Amygdala (tissue), 56 donors: ENCODE measurements at regions not wholly inside any gene's neighbourhood (a gene's known extent, or its start where the extent isn't known, plus 50 kb on each side); places are given as distances from the start of the nearest gene placed in this dataset.

Source experiments
- DNase-seq, 56 donors: peaks; one replicate each; lab custom pipeline; 2025; lab: John Stamatoyannopoulos, UW

GRCh38 chr11:30741039-30741550 lies 154.9 kb upstream of the MPPED2 start:
- DNase-seq, result no peak

GRCh38 chr11:30740091-30740490 lies 153.9 kb upstream of the MPPED2 start:
- DNase-seq, result no peak

- no peak for DNase-seq
Observed at GRCh38 chr11:30735946-30736345, 149.8 kb upstream of the MPPED2 start.

- DNase-seq, result no peak
Observed at GRCh38 chr11:30733748-30734147, 147.6 kb upstream of the MPPED2 start.

- DNase-seq, result no peak
Observed at GRCh38 chr11:30730011-30730410, 143.9 kb upstream of the MPPED2 start.

GRCh38 chr11:30729187-30729713 lies 143.1 kb upstream of the MPPED2 start:
- DNase-seq, result no peak

GRCh38 chr11:30725645-30726195 lies 139.6 kb upstream of the MPPED2 start:
- no peak for DNase-seq

GRCh38 chr11:30724274-30724673 lies 138.1 kb upstream of the MPPED2 start:
- DNase-seq, result no peak

- no peak for DNase-seq
Observed at GRCh38 chr11:30719371-30719770, 133.2 kb upstream of the MPPED2 start.

GRCh38 chr11:30717641-30718040 lies 131.5 kb upstream of the MPPED2 start:
- DNase-seq, result no peak

GRCh38 chr11:30717009-30717408 lies 130.9 kb upstream of the MPPED2 start:
- no peak for DNase-seq

- no peak for DNase-seq
Observed at GRCh38 chr11:30712749-30713148, 126.6 kb upstream of the MPPED2 start.

GRCh38 chr11:30710221-30710620 lies 124.1 kb upstream of the MPPED2 start:
- DNase-seq, result no peak

- no peak for DNase-seq
Observed at GRCh38 chr11:30707110-30707509, 121.0 kb upstream of the MPPED2 start.

- no peak for DNase-seq
Observed at GRCh38 chr11:30705913-30706675, 119.9 kb upstream of the MPPED2 start.

GRCh38 chr11:30698425-30698824 lies 112.3 kb upstream of the MPPED2 start:
- no peak for DNase-seq

GRCh38 chr11:30697032-30697431 lies 110.9 kb upstream of the MPPED2 start:
- no peak for DNase-seq

- DNase-seq, result no peak
Observed at GRCh38 chr11:30684772-30685171, 98.6 kb upstream of the MPPED2 start.

- DNase-seq, result no peak
Observed at GRCh38 chr11:30683176-30683575, 97.0 kb upstream of the MPPED2 start.

GRCh38 chr11:30666817-30667216 lies 80.7 kb upstream of the MPPED2 start:
- DNase-seq, result no peak

- DNase-seq, result no peak
Observed at GRCh38 chr11:30665067-30665466, 78.9 kb upstream of the MPPED2 start.

- no peak for DNase-seq
Observed at GRCh38 chr11:30653606-30654005, 67.5 kb upstream of the MPPED2 start.
